ENCODE measurements at regions not wholly inside any gene's neighbourhood (a gene's known extent, or its start where the extent isn't known, plus 50 kb on each side); places are given as distances from the start of the nearest gene placed in this dataset.

GRCh38 chr4:124810827-124811226, 98.3 kb upstream of the ANKRD50 start:
- Histone ChIP-seq H3K27ac (ENCODE audit: low read depth, low read length) (no peak overlapping the region), H3K27me3 (ENCODE audit: control insufficient read depth, insufficient read depth, low read length) (no peaks in the 10 kb centered on the region), H3K4me3 (ENCODE audit: low read depth, low read length) (no peak overlapping the region), H3K9me3 (ENCODE audit: control insufficient read depth, insufficient read depth, low read length) (no peaks in the 10 kb centered on the region; the same call in 1 of the 2 replicates)
- TF ChIP-seq, protein P1, sequence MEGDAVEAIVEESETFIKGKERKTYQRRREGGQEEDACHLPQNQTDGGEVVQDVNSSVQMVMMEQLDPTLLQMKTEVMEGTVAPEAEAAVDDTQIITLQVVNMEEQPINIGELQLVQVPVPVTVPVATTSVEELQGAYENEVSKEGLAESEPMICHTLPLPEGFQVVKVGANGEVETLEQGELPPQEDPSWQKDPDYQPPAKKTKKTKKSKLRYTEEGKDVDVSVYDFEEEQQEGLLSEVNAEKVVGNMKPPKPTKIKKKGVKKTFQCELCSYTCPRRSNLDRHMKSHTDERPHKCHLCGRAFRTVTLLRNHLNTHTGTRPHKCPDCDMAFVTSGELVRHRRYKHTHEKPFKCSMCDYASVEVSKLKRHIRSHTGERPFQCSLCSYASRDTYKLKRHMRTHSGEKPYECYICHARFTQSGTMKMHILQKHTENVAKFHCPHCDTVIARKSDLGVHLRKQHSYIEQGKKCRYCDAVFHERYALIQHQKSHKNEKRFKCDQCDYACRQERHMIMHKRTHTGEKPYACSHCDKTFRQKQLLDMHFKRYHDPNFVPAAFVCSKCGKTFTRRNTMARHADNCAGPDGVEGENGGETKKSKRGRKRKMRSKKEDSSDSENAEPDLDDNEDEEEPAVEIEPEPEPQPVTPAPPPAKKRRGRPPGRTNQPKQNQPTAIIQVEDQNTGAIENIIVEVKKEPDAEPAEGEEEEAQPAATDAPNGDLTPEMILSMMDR (IDR thresholded peaks at IDR 0.05; ENCODE audit: low read depth, low read length): no peak
- ChIA-PET POLR2A (no interaction called here), CTCF (no interaction called here)
- DNase-seq (ENCODE audit: low read depth, low spot score): no peak

DNA sequence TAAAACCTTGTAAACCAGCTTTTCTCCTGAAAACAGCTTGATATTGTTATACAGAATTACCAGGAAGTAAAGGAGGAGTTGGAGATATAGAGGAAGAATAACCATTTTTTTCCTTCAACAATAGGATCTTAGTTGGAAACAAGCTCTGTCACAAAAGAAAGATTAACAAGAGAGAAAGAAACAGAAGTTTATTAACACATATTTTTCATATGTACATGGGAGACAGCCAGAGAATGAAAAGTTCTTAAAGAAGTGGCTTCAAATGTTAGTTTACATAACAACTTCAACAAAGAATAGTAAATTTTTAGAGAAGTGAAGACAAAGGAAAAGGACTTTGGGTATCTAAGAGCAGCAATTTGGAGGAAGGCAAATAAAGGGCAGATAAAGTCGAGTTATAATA, 94.9 kb upstream of the ANKRD50 start:
- no peak overlapping the region for H3K4me3 ChIP-seq (ENCODE audit: low read depth, low read length)
- POLR2A ChIA-PET: no interaction called here
- CTCF ChIA-PET: interaction anchor here (0.8 kb wide), 1 partner anchor 11 kb away, joined by 3 read pairs; no protein-coding TSS in a partner anchor
- no peaks in the 10 kb centered on the region for H3K27me3 ChIP-seq (ENCODE audit: control insufficient read depth, insufficient read depth, low read length)
- TF ChIP-seq, protein P1 (IDR thresholded peaks at IDR 0.05; ENCODE audit: low read depth, low read length): no peak
- no peak for DNase-seq (ENCODE audit: low read depth, low spot score)
- no peaks in the 10 kb centered on the region; the same call in 1 of the 2 replicates for H3K9me3 ChIP-seq (ENCODE audit: control insufficient read depth, insufficient read depth, low read length)
- H3K27ac ChIP-seq (ENCODE audit: low read depth, low read length): no peak overlapping the region

DNA sequence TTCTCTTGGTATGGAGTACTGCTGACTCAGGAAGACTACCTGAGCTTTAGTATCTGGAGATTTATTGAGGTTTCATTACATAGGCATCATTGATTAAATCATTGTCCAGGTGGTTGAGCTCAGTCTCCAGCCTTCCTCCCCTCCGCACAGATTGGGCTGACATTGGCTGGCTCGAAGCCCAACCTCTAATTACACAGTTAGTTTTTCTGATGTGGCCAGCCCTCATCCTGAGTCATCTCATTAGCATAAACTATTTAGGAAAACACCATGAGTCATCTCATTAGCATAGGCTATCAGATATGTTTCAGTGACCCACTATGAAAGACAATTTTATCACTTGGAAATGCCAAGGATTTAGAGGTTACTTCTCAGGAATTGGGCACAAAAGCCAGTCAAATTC, 93.9 kb upstream of the ANKRD50 start:
- no peak overlapping the region for H3K4me3 ChIP-seq (ENCODE audit: low read depth, low read length)
- no peak for DNase-seq (ENCODE audit: low read depth, low spot score)
- ChIA-PET POLR2A (no interaction called here), CTCF (no interaction called here)
- H3K27ac ChIP-seq (ENCODE audit: low read depth, low read length): no peak overlapping the region
- TF ChIP-seq, protein P1 (IDR thresholded peaks at IDR 0.05; ENCODE audit: low read depth, low read length): no peak
- no peaks in the 10 kb centered on the region for H3K9me3 ChIP-seq (ENCODE audit: control insufficient read depth, insufficient read depth, low read length)
- no peaks in the 10 kb centered on the region for H3K27me3 ChIP-seq (ENCODE audit: control insufficient read depth, insufficient read depth, low read length)

GRCh38 chr4:124804584-124804983, 92.1 kb upstream of the ANKRD50 start:
- Histone ChIP-seq H3K27me3 (ENCODE audit: control insufficient read depth, insufficient read depth, low read length) (no peaks in the 10 kb centered on the region), H3K9me3 (ENCODE audit: control insufficient read depth, insufficient read depth, low read length) (no peaks in the 10 kb centered on the region), H3K27ac (ENCODE audit: low read depth, low read length) (no peak overlapping the region), H3K4me3 (ENCODE audit: low read depth, low read length) (no peak overlapping the region)
- POLR2A ChIA-PET: no interaction called here
- CTCF ChIA-PET: no interaction called here
- DNase-seq (ENCODE audit: low read depth, low spot score): no peak
- TF ChIP-seq, protein P1 (IDR thresholded peaks at IDR 0.05; ENCODE audit: low read depth, low read length): no peak

DNA sequence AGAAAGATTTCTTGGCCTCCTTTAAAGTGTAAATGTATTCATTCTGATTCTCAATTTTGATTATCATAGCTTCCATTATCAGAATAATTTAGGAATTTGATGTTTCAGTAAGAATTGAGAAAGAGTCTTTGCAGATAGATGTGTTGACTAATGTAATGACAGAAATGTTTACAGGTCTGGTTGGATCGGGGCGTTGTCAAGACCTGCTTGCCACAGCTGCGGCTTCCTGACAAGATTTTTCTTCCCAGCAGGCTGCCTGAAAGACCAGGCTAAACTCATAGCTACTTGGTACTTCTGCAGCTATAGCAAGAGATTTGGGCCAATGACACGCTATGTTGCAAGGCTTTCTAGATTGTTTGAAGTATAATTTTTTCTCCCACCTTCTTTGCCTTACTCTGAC, 91.5 kb upstream of the ANKRD50 start:
- no peak overlapping the region for H3K27ac ChIP-seq (ENCODE audit: low read depth, low read length)
- POLR2A ChIA-PET: no interaction called here
- no peaks in the 10 kb centered on the region for H3K27me3 ChIP-seq (ENCODE audit: control insufficient read depth, insufficient read depth, low read length)
- TF ChIP-seq, protein P1 (IDR thresholded peaks at IDR 0.05; ENCODE audit: low read depth, low read length): no peak
- no peak for DNase-seq (ENCODE audit: low read depth, low spot score)
- H3K9me3 ChIP-seq (ENCODE audit: control insufficient read depth, insufficient read depth, low read length): no peaks in the 10 kb centered on the region
- CTCF ChIA-PET: no interaction called here
- no peak overlapping the region for H3K4me3 ChIP-seq (ENCODE audit: low read depth, low read length)
